Ishikawa (cell line): ENCODE measurements at regions not wholly inside any gene's neighbourhood (a gene's known extent, or its start where the extent isn't known, plus 50 kb on each side); places are given as distances from the start of the nearest gene placed in this dataset.

Experiments
- FOXM1 ChIP-seq: IDR thresholded peaks from 2 replicates; pipeline ENCODE4 v1.6.1; 2012; ENCODE audit warnings: low read depth, borderline replicate concordance
- NFIC ChIP-seq: IDR thresholded peaks from 2 replicates; pipeline ENCODE4 v1.6.1; 2012
- RAD21 ChIP-seq: IDR thresholded peaks from 2 replicates; pipeline ENCODE4 v1.6.1; 2012; ENCODE audit warnings: low read depth
- USF1 ChIP-seq: IDR thresholded peaks from 2 replicates; pipeline ENCODE4 v1.6.1; 2012
- YY1 ChIP-seq: IDR thresholded peaks from 2 replicates; pipeline ENCODE4 v1.6.1; 2012; ENCODE audit warnings: low read depth

- TF ChIP-seq USF1 (no peak), YY1 (no peak), FOXM1 (no peak), RAD21 (no peak), NFIC (no peak)
Measured at GRCh38 chr4:160426233-160426632, 1323.4 kb downstream of the RAPGEF2 start.
